GM19372 (cell line): ENCODE measurements at regions not wholly inside any gene's neighbourhood (a gene's known extent, or its start where the extent isn't known, plus 50 kb on each side); places are given as distances from the start of the nearest gene placed in this dataset.

Experiments
- ATAC-seq: cut with Tn5 transposase; IDR thresholded peaks from one replicate; pipeline ENCODE4 v1.9.1; 2021; ENCODE audit warnings: mild to moderate bottlenecking, low read depth, moderate library complexity; ENCODE audit not compliant: unreplicated experiment

- ATAC-seq: no peak
Observed at GRCh38 chr9:28155671-28156070, 582.4 kb upstream of the C9orf72 start.

GRCh38 chr9:28158451-28158850, 585.2 kb upstream of the C9orf72 start:
- ATAC-seq: no peak

GRCh38 chr9:28163619-28164018, 590.3 kb upstream of the C9orf72 start:
- ATAC-seq: no peak

GRCh38 chr9:28166179-28166578, 592.9 kb upstream of the C9orf72 start:
- no peak for ATAC-seq

- no peak for ATAC-seq
Observed at GRCh38 chr9:28177142-28177541, 603.9 kb upstream of the C9orf72 start.

GRCh38 chr9:28177925-28178324, 604.6 kb upstream of the C9orf72 start:
- no peak for ATAC-seq

GRCh38 chr9:28179893-28180292, 606.6 kb upstream of the C9orf72 start:
- ATAC-seq: no peak

- ATAC-seq: no peak
Observed at GRCh38 chr9:28190981-28191380, 617.7 kb upstream of the C9orf72 start.

- ATAC-seq: no peak
Observed at GRCh38 chr9:28197653-28198052, 624.4 kb upstream of the C9orf72 start.

GRCh38 chr9:28203036-28203435, 629.8 kb upstream of the C9orf72 start:
- ATAC-seq: no peak

- no peak for ATAC-seq
Observed at GRCh38 chr9:28206280-28206679, 633.0 kb upstream of the C9orf72 start.

GRCh38 chr9:28207657-28208056, 634.4 kb upstream of the C9orf72 start:
- no peak for ATAC-seq

GRCh38 chr9:28209130-28209529, 635.8 kb upstream of the C9orf72 start:
- no peak for ATAC-seq

- no peak for ATAC-seq
Observed at GRCh38 chr9:28212979-28213378, 639.7 kb upstream of the C9orf72 start.

GRCh38 chr9:28215536-28216299, 642.4 kb upstream of the C9orf72 start:
- no peak for ATAC-seq

- no peak for ATAC-seq
Observed at GRCh38 chr9:28232686-28233085, 659.4 kb upstream of the C9orf72 start.

- no peak for ATAC-seq
Observed at GRCh38 chr9:28234133-28234893, 661.0 kb upstream of the C9orf72 start.

GRCh38 chr9:28234894-28235277, 661.6 kb upstream of the C9orf72 start:
- no peak for ATAC-seq

- no peak for ATAC-seq
Observed at GRCh38 chr9:28249424-28249823, 676.1 kb upstream of the C9orf72 start.

GRCh38 chr9:28255174-28255573, 681.9 kb upstream of the C9orf72 start:
- no peak for ATAC-seq

- no peak for ATAC-seq
Observed at GRCh38 chr9:28260330-28260729, 687.0 kb upstream of the C9orf72 start.

GRCh38 chr9:28264368-28264767, 691.1 kb upstream of the C9orf72 start:
- ATAC-seq: no peak
